ENCODE measurements at regions not wholly inside any gene's neighbourhood (a gene's known extent, or its start where the extent isn't known, plus 50 kb on each side); places are given as distances from the start of the nearest gene placed in this dataset.

DNA sequence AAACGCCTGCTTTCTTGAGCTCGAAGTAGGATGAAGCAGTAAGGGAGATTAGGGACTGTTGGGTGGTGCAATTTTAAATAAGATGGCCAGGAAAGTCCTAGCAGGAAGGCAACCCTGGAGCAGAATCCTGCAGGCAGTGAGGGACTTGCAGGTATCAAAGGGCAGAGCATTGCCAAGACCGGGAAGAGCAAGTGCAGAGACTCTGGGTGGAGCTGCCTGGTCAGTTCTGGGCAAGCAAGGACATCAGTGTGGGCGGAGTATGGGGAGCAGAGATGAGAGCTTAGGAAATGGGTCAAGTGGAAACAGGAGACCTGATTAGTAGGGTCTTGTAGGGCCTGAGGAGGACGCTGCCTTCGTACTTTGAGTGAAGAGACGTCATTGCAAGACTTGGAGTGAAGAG lies 64.4 kb upstream of the NCK2 start:
- Histone ChIP-seq H3K9ac (ENCODE audit: low read depth in 1 of 2, low read length in 2 of 2) (no peak overlapping the region), H3K27ac (ENCODE audit: low read depth in 1 of 2, low read length in 2 of 2) (no peak overlapping the region), H3K4me1 (ENCODE audit: control insufficient read depth in 4 of 4, insufficient read depth in 4 of 4, low read length in 3 of 4) (no peaks in the 10 kb centered on the region), H3K9me3 (ENCODE audit: control insufficient read depth in 4 of 4, low read length in 3 of 4) (no peaks in the 10 kb centered on the region), H3K36me3 (ENCODE audit: control insufficient read depth in 4 of 4, insufficient read depth in 3 of 4, low read depth in 1 of 4, low read length in 3 of 4) (no peaks in the 10 kb centered on the region), H3K4me3 (ENCODE audit: low read depth in 1 of 3, low read length in 3 of 3) (no peak overlapping the region), H3K27me3 (ENCODE audit: control insufficient read depth in 4 of 4, insufficient read depth in 4 of 4, low read length in 3 of 4) (peaks cover 0 to 2% (median 0%) of the 10 kb centered on the region in 4 donors)
- no peak for DNase-seq (ENCODE audit: low spot score)
- TF ChIP-seq RAD21 (IDR thresholded peaks at IDR 0.05) (no peak), NR2F2 (IDR thresholded peaks at IDR 0.05) (no peak), HNF4G (IDR thresholded peaks at IDR 0.05) (no peak), FOXA2 (IDR thresholded peaks at IDR 0.05) (no peak), ZBTB33 (IDR thresholded peaks at IDR 0.05) (no peak)
- TF ChIP-seq, protein P1, sequence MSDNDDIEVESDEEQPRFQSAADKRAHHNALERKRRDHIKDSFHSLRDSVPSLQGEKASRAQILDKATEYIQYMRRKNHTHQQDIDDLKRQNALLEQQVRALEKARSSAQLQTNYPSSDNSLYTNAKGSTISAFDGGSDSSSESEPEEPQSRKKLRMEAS (IDR thresholded peaks at IDR 0.05) = no peak
- 83% methylated on average over 7 of the region's 7 CpGs for WGBS

- no peak overlapping the region for H3K4me3 ChIP-seq (ENCODE audit: low read depth in 1 of 3, low read length in 3 of 3)
- 73% methylated on average over 6 of the region's 6 CpGs for WGBS
These were observed 66.4 kb upstream of the NCK2 start for GRCh38 chr2:105678346-105678745.

More at GRCh38 chr2:105678346-105678745, 66.4 kb upstream of the NCK2 start:
- no peak overlapping the region for H3K27ac ChIP-seq (ENCODE audit: low read depth in 1 of 2, low read length in 2 of 2)
- H3K4me1 ChIP-seq (ENCODE audit: control insufficient read depth in 4 of 4, insufficient read depth in 4 of 4, low read length in 3 of 4) = no peaks in the 10 kb centered on the region
- H3K27me3 ChIP-seq (ENCODE audit: control insufficient read depth in 4 of 4, insufficient read depth in 4 of 4, low read length in 3 of 4) = peaks cover 0 to 2% (median 0%) of the 10 kb centered on the region in 4 donors
- no peaks in the 10 kb centered on the region for H3K36me3 ChIP-seq (ENCODE audit: control insufficient read depth in 4 of 4, insufficient read depth in 3 of 4, low read depth in 1 of 4, low read length in 3 of 4)
- no peak for TF ChIP-seq ZBTB33 (IDR thresholded peaks at IDR 0.05)
- TF ChIP-seq, protein P2, sequence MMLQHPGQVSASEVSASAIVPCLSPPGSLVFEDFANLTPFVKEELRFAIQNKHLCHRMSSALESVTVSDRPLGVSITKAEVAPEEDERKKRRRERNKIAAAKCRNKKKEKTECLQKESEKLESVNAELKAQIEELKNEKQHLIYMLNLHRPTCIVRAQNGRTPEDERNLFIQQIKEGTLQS (IDR thresholded peaks at IDR 0.05) = no peak
- TF ChIP-seq FOXA1 (IDR thresholded peaks at IDR 0.05) = no peak
- no peak for TF ChIP-seq RXRA (IDR thresholded peaks at IDR 0.05)
- TF ChIP-seq HNF4A (conservative IDR thresholded peaks at IDR 0.05) = no peak
- TF ChIP-seq FOXA2 (IDR thresholded peaks at IDR 0.05) = no peak
- no peak for TF ChIP-seq EGR1 (IDR thresholded peaks at IDR 0.05; ENCODE audit: low read depth in 2 of 2)
- no peak for TF ChIP-seq TAF1 (conservative IDR thresholded peaks at IDR 0.05)
- TF ChIP-seq GABPA (IDR thresholded peaks at IDR 0.05 in 1 of 2, conservative IDR thresholded peaks at IDR 0.05 in 1 of 2) = no peak
- TF ChIP-seq REST (IDR thresholded peaks at IDR 0.05) = no peak
- TF ChIP-seq, protein P1 (IDR thresholded peaks at IDR 0.05) = no peak
- H3K9me3 ChIP-seq (ENCODE audit: control insufficient read depth in 4 of 4, low read length in 3 of 4) = no peaks in the 10 kb centered on the region
- H3K9ac ChIP-seq (ENCODE audit: low read depth in 1 of 2, low read length in 2 of 2) = no peak overlapping the region
- DNase-seq (ENCODE audit: low spot score) = no peak

Measured in liver (tissue), 7 donors.